ENCODE measurements at regions not wholly inside any gene's neighbourhood (a gene's known extent, or its start where the extent isn't known, plus 50 kb on each side); places are given as distances from the start of the nearest gene placed in this dataset.
"Not testable (repeated sequence)": the region's sequence is repeated elsewhere in the genome, so short reads cannot be mapped to it uniquely, and the experiment has no call there.

DNA sequence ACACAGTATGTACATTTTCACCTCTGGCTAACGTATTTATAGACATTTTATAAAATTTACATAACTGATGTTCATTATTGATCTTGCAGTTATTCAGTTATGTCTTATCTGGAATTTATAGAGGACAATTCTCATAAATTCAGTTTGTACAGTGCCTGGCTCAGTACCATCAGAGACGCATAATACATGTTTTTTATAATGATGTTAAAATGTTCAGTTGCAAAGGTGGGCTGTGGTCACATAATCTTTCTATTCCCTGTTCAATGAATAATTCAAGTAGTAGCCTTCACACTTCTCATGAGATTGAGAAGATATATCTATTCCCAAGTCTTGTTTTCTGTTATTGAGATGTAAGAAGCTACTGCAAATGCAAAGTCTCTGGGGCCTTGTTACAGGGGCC is 393.1 kb upstream of the ARRDC3 start:
- TF ChIP-seq, protein P1, sequence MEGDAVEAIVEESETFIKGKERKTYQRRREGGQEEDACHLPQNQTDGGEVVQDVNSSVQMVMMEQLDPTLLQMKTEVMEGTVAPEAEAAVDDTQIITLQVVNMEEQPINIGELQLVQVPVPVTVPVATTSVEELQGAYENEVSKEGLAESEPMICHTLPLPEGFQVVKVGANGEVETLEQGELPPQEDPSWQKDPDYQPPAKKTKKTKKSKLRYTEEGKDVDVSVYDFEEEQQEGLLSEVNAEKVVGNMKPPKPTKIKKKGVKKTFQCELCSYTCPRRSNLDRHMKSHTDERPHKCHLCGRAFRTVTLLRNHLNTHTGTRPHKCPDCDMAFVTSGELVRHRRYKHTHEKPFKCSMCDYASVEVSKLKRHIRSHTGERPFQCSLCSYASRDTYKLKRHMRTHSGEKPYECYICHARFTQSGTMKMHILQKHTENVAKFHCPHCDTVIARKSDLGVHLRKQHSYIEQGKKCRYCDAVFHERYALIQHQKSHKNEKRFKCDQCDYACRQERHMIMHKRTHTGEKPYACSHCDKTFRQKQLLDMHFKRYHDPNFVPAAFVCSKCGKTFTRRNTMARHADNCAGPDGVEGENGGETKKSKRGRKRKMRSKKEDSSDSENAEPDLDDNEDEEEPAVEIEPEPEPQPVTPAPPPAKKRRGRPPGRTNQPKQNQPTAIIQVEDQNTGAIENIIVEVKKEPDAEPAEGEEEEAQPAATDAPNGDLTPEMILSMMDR (IDR thresholded peaks at IDR 0.05), result no peak
- DNase-seq (ENCODE audit: low spot score), result no peak
- ATAC-seq (ENCODE audit: low FRiP score), result no peak

DNA sequence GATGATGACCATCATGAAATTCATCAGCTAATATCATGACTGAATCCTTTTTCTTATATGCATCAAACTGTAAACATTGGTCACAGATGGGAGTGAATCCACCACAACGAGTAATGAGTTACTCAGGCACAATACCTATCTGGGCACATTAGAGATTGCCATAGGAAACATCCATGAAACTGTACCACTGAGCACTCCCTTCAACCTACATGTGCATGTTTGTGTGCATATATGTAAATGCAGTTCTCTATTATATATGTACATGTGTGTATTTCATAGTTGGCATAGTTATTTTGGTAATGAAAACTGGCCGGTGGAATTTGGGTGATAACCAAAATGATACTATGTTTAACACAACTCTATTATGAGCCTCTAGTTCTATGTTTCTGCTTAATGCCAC is 387.3 kb upstream of the ARRDC3 start:
- no peak for DNase-seq (ENCODE audit: low spot score)
- TF ChIP-seq, protein P1 (IDR thresholded peaks at IDR 0.05), result no peak
- no peak for ATAC-seq (ENCODE audit: low FRiP score)

- not testable (repeated sequence) for ATAC-seq (ENCODE audit: low FRiP score); DNase-seq (ENCODE audit: low spot score)
Measured at GRCh38 chr5:91757383-91757782, 374.3 kb upstream of the ARRDC3 start.

GRCh38 chr5:91754990-91755389 is 371.9 kb upstream of the ARRDC3 start:
- TF ChIP-seq, protein P1 (IDR thresholded peaks at IDR 0.05), result no peak
- DNase-seq (ENCODE audit: low spot score) (no peak), ATAC-seq (ENCODE audit: low FRiP score) (no peak)

- not testable (repeated sequence) for DNase-seq (ENCODE audit: low spot score)
Measured at GRCh38 chr5:91744470-91744869, 361.4 kb upstream of the ARRDC3 start.

GRCh38 chr5:91742550-91742949 is 359.4 kb upstream of the ARRDC3 start:
- ATAC-seq (ENCODE audit: low FRiP score), result no peak
- TF ChIP-seq, protein P1 (IDR thresholded peaks at IDR 0.05), result no peak
- DNase-seq (ENCODE audit: low spot score), result no peak

More at GRCh38 chr5:91744470-91744869, 361.4 kb upstream of the ARRDC3 start:
- not testable (repeated sequence) for ATAC-seq (ENCODE audit: low FRiP score)

- DNase-seq (ENCODE audit: low spot score), result no peak
- TF ChIP-seq, protein P1 (IDR thresholded peaks at IDR 0.05), result no peak
- no peak for ATAC-seq (ENCODE audit: low FRiP score)
Measured at GRCh38 chr5:91741764-91742505, 358.8 kb upstream of the ARRDC3 start.

DNA sequence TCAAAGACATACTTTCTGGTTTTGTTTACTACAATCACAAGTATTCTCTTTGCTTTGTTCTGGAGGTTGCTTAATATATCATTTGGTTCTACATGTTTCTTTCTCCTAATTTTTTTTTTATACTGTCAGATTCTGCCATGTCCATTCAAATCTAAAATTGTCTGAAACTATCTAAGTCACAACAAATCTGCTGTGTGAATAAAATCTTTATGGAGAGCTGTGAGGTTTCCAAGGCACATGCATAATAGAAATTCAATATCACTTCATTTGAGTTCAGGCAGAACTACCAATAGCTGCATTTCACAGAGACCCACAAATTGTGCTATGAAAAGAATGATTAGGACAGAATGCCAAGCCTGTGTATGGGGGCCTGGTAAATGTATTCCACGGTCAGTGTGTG is 346.9 kb upstream of the ARRDC3 start:
- no peak for DNase-seq (ENCODE audit: low spot score)
- TF ChIP-seq, protein P1 (IDR thresholded peaks at IDR 0.05), result no peak
- ATAC-seq (ENCODE audit: low FRiP score), result no peak
